Stomach (tissue), 4 donors: ENCODE measurements at regions not wholly inside any gene's neighbourhood (a gene's known extent, or its start where the extent isn't known, plus 50 kb on each side); places are given as distances from the start of the nearest gene placed in this dataset.

Experiments used
- CTCF ChIP-seq, 7 experiments: fragments of 450-650 bp in 4 of 7; fragments of 200-600 bp in 3 of 7; sonication (generic) in 3 of 7; IDR thresholded peaks; one replicate each; pipeline ENCODE4 v1.5.1; 2016 to 2019; ENCODE audit warnings: antibody characterized with exemption in 7 of 7, control low read depth in 2 of 7, mild to moderate bottlenecking in 1 of 7
- EP300 ChIP-seq: sonication (generic); formaldehyde crosslinking; IDR thresholded peaks from one replicate; pipeline ENCODE4 v1.6.1; 2017; ENCODE audit warnings: antibody characterized with exemption
- POLR2A ChIP-seq, 4 donors: fragments of 450-650 bp; IDR thresholded peaks; one replicate each; pipeline ENCODE4 v1.6.1; 2016; ENCODE audit warnings: antibody characterized with exemption in 4 of 4, control low read depth in 2 of 4, mild to moderate bottlenecking in 1 of 4, moderate library complexity in 1 of 4
- POLR2AphosphoS5 ChIP-seq, 3 donors: sonication (generic); formaldehyde crosslinking; IDR thresholded peaks; one replicate each; pipeline ENCODE4 v1.6.1; 2016; ENCODE audit warnings: antibody characterized with exemption in 3 of 3

GRCh38 chr13:34019870-34020269 lies 201.9 kb downstream of the RFC3 start:
- TF ChIP-seq CTCF (IDR thresholded peaks at IDR 0.05) (no peak), POLR2AphosphoS5 (IDR thresholded peaks at IDR 0.05) (no peak), POLR2A (IDR thresholded peaks at IDR 0.05) (no peak), EP300 (no peak)
